ENCODE measurements at regions not wholly inside any gene's neighbourhood (a gene's known extent, or its start where the extent isn't known, plus 50 kb on each side); places are given as distances from the start of the nearest gene placed in this dataset.

DNA sequence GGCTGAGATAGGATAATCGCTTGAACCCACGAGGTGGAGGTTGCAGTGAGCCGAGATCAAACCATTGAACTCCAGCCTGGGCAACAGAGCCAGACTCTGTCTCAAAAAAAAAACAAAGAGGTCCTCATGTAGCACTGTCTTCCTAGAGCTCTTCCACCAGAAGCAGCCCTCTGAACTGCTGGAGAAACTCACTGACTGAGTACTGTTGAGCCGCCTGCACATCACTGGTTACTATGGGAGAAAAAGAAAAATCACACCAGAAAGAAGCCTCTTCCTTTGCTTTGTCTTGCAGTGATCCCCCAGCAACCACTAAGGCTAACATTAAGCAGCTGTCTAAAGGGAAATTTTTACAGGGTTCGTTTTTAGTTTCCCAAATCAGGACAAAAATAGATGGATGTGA lies 112.9 kb upstream of the LYPLAL1 start:
- Histone ChIP-seq H3K27me3 (ENCODE audit: control insufficient read depth, insufficient read depth, low read length) (no peaks in the 10 kb centered on the region), H3K36me3 (ENCODE audit: control insufficient read depth, insufficient read depth, low read length) (no peaks in the 10 kb centered on the region), H3K4me3 (replicated peaks in 1 of 4; ENCODE audit: control extremely low read depth in 1 of 4, insufficient read depth in 1 of 4, low read depth in 3 of 4, low read length in 4 of 4) (no peak overlapping the region), H3K4me2 (ENCODE audit: extremely low read depth, insufficient read depth, low read length) (no peak overlapping the region), H3K4me1 (ENCODE audit: control insufficient read depth, extremely low read depth, insufficient read depth, low read length) (no peaks in the 10 kb centered on the region), H2AFZ (ENCODE audit: low read length) (no peak overlapping the region), H3K9ac (ENCODE audit: insufficient read depth, low read length) (no peak overlapping the region), H3K27ac (ENCODE audit: insufficient read depth, low read length) (no peak overlapping the region), H3K9me3 (ENCODE audit: control insufficient read depth, insufficient read depth, low read depth, low read length) (no peaks in the 10 kb centered on the region), H3K79me2 (ENCODE audit: control insufficient read depth, insufficient read depth, low read length) (no peaks in the 10 kb centered on the region), H4K20me1 (ENCODE audit: control insufficient read depth, extremely low read depth, insufficient read depth, low read length) (no peaks in the 10 kb centered on the region)
- DNase-seq (ENCODE audit: low read depth in 2 of 2), result no peak
- no peak for TF ChIP-seq EZH2 (IDR thresholded peaks at IDR 0.05; ENCODE audit: low read length, missing control alignments)
- TF ChIP-seq, protein P1, sequence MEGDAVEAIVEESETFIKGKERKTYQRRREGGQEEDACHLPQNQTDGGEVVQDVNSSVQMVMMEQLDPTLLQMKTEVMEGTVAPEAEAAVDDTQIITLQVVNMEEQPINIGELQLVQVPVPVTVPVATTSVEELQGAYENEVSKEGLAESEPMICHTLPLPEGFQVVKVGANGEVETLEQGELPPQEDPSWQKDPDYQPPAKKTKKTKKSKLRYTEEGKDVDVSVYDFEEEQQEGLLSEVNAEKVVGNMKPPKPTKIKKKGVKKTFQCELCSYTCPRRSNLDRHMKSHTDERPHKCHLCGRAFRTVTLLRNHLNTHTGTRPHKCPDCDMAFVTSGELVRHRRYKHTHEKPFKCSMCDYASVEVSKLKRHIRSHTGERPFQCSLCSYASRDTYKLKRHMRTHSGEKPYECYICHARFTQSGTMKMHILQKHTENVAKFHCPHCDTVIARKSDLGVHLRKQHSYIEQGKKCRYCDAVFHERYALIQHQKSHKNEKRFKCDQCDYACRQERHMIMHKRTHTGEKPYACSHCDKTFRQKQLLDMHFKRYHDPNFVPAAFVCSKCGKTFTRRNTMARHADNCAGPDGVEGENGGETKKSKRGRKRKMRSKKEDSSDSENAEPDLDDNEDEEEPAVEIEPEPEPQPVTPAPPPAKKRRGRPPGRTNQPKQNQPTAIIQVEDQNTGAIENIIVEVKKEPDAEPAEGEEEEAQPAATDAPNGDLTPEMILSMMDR (conservative IDR thresholded peaks at IDR 0.05 in 1 of 2, IDR thresholded peaks at IDR 0.05 in 1 of 2; ENCODE audit: low read depth in 1 of 2, low read length in 2 of 2), result no peak

DNA sequence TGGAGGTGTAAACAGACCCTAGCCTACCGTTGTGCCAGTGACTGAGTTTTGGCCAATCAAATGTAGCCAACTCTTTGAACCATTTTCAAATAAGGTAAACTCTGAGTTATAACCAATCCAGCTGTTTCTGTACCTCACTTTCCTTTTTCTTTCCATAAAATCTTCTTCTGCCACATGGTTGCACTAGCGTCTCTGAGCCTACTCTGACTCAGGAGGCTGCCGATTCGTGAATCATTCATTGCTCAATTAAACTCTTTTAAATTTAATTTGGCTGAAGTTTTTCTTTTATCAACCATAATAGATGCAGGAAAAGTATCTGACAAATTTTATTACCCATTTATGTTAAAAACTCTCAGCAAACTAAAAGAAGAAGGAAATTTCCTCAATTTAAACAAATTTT lies 111.5 kb upstream of the LYPLAL1 start:
- Histone ChIP-seq H3K9me3 (ENCODE audit: control insufficient read depth, insufficient read depth, low read depth, low read length) (no peaks in the 10 kb centered on the region), H4K20me1 (ENCODE audit: control insufficient read depth, extremely low read depth, insufficient read depth, low read length) (no peaks in the 10 kb centered on the region), H3K79me2 (ENCODE audit: control insufficient read depth, insufficient read depth, low read length) (no peaks in the 10 kb centered on the region), H3K9ac (ENCODE audit: insufficient read depth, low read length) (no peak overlapping the region), H3K27me3 (ENCODE audit: control insufficient read depth, insufficient read depth, low read length) (no peaks in the 10 kb centered on the region), H3K27ac (ENCODE audit: insufficient read depth, low read length) (no peak overlapping the region), H3K4me2 (ENCODE audit: extremely low read depth, insufficient read depth, low read length) (no peak overlapping the region), H3K4me1 (ENCODE audit: control insufficient read depth, extremely low read depth, insufficient read depth, low read length) (peaks cover under 1% of the 10 kb centered on the region), H3K36me3 (ENCODE audit: control insufficient read depth, insufficient read depth, low read length) (no peaks in the 10 kb centered on the region), H3K4me3 (replicated peaks in 1 of 4; ENCODE audit: control extremely low read depth in 1 of 4, insufficient read depth in 1 of 4, low read depth in 3 of 4, low read length in 4 of 4) (no peak overlapping the region), H2AFZ (ENCODE audit: low read length) (no peak overlapping the region)
- peak in 1 of 2 donors; percentile 47 for DNase-seq (ENCODE audit: low read depth in 2 of 2)
- TF ChIP-seq, protein P1 (conservative IDR thresholded peaks at IDR 0.05 in 1 of 2, IDR thresholded peaks at IDR 0.05 in 1 of 2; ENCODE audit: low read depth in 1 of 2, low read length in 2 of 2), result no peak
- no peak for TF ChIP-seq EZH2 (IDR thresholded peaks at IDR 0.05; ENCODE audit: low read length, missing control alignments)

DNA sequence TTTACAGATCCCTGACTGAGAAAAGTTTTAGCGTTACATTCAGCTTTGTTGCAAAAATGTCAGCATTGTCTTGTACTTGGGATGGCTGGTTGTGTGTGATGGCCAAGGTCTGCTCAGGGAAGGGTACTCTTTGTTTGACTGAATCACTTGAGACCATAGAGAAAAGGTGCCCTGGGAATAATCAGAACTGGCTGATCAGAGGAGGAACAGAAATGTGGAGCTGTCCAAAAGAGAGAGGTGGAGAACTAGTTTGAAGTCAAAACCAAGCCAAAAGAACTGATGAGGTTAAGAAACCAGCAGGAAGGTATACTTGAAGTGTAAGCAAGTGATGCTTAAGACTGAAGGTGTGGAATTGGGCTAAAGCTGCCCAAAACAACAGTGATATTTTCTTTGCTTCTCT lies 107.6 kb upstream of the LYPLAL1 start:
- Histone ChIP-seq H3K4me2 (ENCODE audit: extremely low read depth, insufficient read depth, low read length) (no peak overlapping the region), H3K9ac (ENCODE audit: insufficient read depth, low read length) (no peak overlapping the region), H2AFZ (ENCODE audit: low read length) (no peak overlapping the region), H3K27me3 (ENCODE audit: control insufficient read depth, insufficient read depth, low read length) (no peaks in the 10 kb centered on the region), H3K36me3 (ENCODE audit: control insufficient read depth, insufficient read depth, low read length) (no peaks in the 10 kb centered on the region), H3K4me1 (ENCODE audit: control insufficient read depth, extremely low read depth, insufficient read depth, low read length) (peaks cover 2% of the 10 kb centered on the region), H4K20me1 (ENCODE audit: control insufficient read depth, extremely low read depth, insufficient read depth, low read length) (no peaks in the 10 kb centered on the region), H3K4me3 (replicated peaks in 1 of 4; ENCODE audit: control extremely low read depth in 1 of 4, insufficient read depth in 1 of 4, low read depth in 3 of 4, low read length in 4 of 4) (no peak overlapping the region), H3K9me3 (ENCODE audit: control insufficient read depth, insufficient read depth, low read depth, low read length) (no peaks in the 10 kb centered on the region), H3K79me2 (ENCODE audit: control insufficient read depth, insufficient read depth, low read length) (no peaks in the 10 kb centered on the region), H3K27ac (ENCODE audit: insufficient read depth, low read length) (no peak overlapping the region)
- TF ChIP-seq, protein P1 (conservative IDR thresholded peaks at IDR 0.05 in 1 of 2, IDR thresholded peaks at IDR 0.05 in 1 of 2; ENCODE audit: low read depth in 1 of 2, low read length in 2 of 2), result no peak
- no peak for TF ChIP-seq EZH2 (IDR thresholded peaks at IDR 0.05; ENCODE audit: low read length, missing control alignments)
- DNase-seq (ENCODE audit: low read depth in 2 of 2), result no peak
